ENCODE measurements at regions not wholly inside any gene's neighbourhood (a gene's known extent, or its start where the extent isn't known, plus 50 kb on each side); places are given as distances from the start of the nearest gene placed in this dataset.

DNA sequence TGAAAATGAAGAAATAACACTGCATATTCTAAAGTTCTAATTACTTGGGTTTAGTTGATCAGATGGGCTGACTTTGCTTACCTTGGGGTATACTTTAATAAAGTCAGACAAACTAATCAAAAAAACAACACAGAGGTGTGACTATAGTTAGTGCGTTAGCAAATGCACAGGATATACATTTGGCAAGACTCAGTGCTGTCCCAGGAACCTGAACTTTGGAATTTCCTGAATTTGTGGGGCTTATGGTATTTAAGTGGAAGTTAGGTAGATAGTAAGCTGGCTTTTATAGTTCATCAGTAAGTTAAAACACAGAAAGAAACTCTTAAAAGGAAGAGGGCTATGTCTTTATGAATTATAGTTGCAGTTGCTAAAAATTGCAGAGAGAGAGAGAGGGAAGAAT lies 302.6 kb upstream of the DDI1 start:
- DNase-seq (ENCODE audit: low read depth, low spot score) (no peak), ATAC-seq (no peak)
- H3K36me3 ChIP-seq (ENCODE audit: control insufficient read depth, insufficient read depth, low read length): no peaks in the 10 kb centered on the region
- in situ Hi-C loops (cut with HindIII; ENCODE audit: low pct_unique_long_range_greater_than_20kb, low sequenced_read_pairs): no loop called here
- no TSS peak for BruUV-seq (replicated peaks)
- no peak for TF ChIP-seq REST (IDR thresholded peaks at IDR 0.05; ENCODE audit: insufficient read depth in 1 of 2, low read depth in 2 of 2, low read length in 1 of 2)
- TF ChIP-seq TCF7L2 (IDR thresholded peaks at IDR 0.05; ENCODE audit: low read depth, low read length): no peak
- TF ChIP-seq SIN3A (IDR thresholded peaks at IDR 0.05; ENCODE audit: borderline replicate concordance, insufficient read depth, low read depth, low read length): no peak
- TF ChIP-seq POLR2AphosphoS5 (IDR thresholded peaks at IDR 0.05; ENCODE audit: low read depth, low read length): no peak
- TF ChIP-seq, protein P1, sequence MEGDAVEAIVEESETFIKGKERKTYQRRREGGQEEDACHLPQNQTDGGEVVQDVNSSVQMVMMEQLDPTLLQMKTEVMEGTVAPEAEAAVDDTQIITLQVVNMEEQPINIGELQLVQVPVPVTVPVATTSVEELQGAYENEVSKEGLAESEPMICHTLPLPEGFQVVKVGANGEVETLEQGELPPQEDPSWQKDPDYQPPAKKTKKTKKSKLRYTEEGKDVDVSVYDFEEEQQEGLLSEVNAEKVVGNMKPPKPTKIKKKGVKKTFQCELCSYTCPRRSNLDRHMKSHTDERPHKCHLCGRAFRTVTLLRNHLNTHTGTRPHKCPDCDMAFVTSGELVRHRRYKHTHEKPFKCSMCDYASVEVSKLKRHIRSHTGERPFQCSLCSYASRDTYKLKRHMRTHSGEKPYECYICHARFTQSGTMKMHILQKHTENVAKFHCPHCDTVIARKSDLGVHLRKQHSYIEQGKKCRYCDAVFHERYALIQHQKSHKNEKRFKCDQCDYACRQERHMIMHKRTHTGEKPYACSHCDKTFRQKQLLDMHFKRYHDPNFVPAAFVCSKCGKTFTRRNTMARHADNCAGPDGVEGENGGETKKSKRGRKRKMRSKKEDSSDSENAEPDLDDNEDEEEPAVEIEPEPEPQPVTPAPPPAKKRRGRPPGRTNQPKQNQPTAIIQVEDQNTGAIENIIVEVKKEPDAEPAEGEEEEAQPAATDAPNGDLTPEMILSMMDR (IDR thresholded peaks at IDR 0.05): no peak
- intact Hi-C loops (cut with micrococcal nuclease; ENCODE audit: unreplicated experiment): no loop called here
- no peaks in the 10 kb centered on the region for H3K27me3 ChIP-seq (ENCODE audit: control insufficient read depth, insufficient read depth, low read length)
- ChIA-PET CTCF (no interaction called here), POLR2A (no interaction called here)
- H3K9me3 ChIP-seq (ENCODE audit: control insufficient read depth, insufficient read depth, low read depth, low read length): no peaks in the 10 kb centered on the region; the same call in 1 of the 2 replicates
- H3K4me3 ChIP-seq (ENCODE audit: low read depth in 2 of 2, low read length in 2 of 2): no peak overlapping the region
- no peak overlapping the region for H3K27ac ChIP-seq (ENCODE audit: low read length)
- no peaks in the 10 kb centered on the region for H3K4me1 ChIP-seq (ENCODE audit: control insufficient read depth, insufficient read depth, low read length)

DNA sequence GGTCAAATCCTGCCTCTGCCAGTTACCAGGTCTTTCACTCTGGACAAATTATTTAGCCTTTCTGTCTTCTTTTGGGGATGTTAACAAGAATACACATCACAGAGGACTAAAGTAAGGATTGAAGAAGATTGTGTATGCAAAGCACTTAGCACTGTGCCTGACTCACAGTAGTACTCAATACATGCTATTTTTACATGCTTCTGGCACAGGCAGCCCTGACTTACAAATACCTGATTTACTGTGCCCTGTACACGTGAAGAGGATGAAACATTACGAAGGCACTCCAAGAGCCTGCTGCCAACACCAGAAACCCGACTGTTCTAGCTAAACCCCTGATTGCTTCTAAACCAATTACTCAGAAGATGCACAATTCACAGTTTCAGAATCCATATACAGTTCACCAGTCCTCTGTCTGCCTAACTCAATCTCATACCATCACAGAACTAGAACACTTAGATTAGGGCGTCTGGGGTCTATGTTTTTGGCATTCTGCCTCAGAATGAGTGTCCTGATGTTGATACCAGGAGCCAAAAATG lies 300.9 kb upstream of the DDI1 start:
- no peak overlapping the region for H3K27ac ChIP-seq (ENCODE audit: low read length)
- H3K27me3 ChIP-seq (ENCODE audit: control insufficient read depth, insufficient read depth, low read length): no peaks in the 10 kb centered on the region
- intact Hi-C loops (cut with micrococcal nuclease; ENCODE audit: unreplicated experiment): no loop called here
- TF ChIP-seq, protein P1 (IDR thresholded peaks at IDR 0.05): no peak
- no peak for TF ChIP-seq TCF7L2 (IDR thresholded peaks at IDR 0.05; ENCODE audit: low read depth, low read length)
- TF ChIP-seq POLR2AphosphoS5 (IDR thresholded peaks at IDR 0.05; ENCODE audit: low read depth, low read length): no peak
- TF ChIP-seq REST (IDR thresholded peaks at IDR 0.05; ENCODE audit: insufficient read depth in 1 of 2, low read depth in 2 of 2, low read length in 1 of 2): no peak
- TF ChIP-seq SIN3A (IDR thresholded peaks at IDR 0.05; ENCODE audit: borderline replicate concordance, insufficient read depth, low read depth, low read length): no peak
- no peaks in the 10 kb centered on the region for H3K4me1 ChIP-seq (ENCODE audit: control insufficient read depth, insufficient read depth, low read length)
- H3K4me3 ChIP-seq (ENCODE audit: low read depth in 2 of 2, low read length in 2 of 2): no peak overlapping the region
- no peak for DNase-seq (ENCODE audit: low read depth, low spot score)
- no TSS peak for BruUV-seq (replicated peaks)
- ChIA-PET POLR2A (no interaction called here), CTCF (no interaction called here)
- no peaks in the 10 kb centered on the region for H3K36me3 ChIP-seq (ENCODE audit: control insufficient read depth, insufficient read depth, low read length)
- no peaks in the 10 kb centered on the region for H3K9me3 ChIP-seq (ENCODE audit: control insufficient read depth, insufficient read depth, low read depth, low read length)
- in situ Hi-C loops (cut with HindIII; ENCODE audit: low pct_unique_long_range_greater_than_20kb, low sequenced_read_pairs): no loop called here
- no peak for ATAC-seq
